ENCODE measurements at regions not wholly inside any gene's neighbourhood (a gene's known extent, or its start where the extent isn't known, plus 50 kb on each side); places are given as distances from the start of the nearest gene placed in this dataset.

DNA sequence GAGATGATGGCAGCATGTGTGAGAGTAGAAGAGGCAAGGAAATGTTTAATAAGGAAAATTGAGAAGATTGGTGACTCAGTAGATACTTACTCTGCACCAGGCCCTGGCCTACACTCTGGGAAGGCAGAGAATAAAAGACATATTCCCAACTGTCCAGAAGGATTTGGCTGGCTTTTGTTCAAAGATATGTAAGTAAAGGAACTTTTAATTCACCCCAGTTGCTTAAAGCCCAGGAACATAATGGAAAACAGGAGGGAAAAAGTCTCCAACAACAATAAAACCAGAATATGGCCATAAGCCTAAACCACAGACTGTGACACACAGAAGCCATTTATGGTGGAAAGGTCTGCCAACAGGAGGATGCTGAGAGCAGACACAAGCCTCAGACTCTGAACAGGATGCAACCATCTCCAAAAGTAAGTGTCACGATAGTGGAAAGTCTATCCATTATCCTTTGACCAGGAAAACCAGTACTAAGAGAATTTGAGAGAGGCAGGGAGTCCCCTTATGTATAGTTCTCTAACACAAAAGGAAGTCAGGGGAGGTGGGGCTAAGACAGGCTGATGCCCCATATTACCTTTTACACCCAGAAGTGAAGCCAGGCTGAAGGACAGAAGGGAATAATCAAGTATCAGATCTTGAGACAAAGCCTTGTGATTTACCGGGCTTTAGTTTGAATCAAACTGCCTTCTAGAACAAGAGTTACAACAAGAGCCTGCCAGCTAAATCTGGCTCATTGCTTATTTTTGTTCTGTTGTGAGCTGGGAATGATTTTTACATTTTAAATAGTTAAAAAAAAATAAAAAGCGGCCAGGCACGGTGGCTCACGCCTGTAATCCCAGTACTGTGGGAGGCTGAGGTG, 169.5 kb upstream of the STARD13 start:
- Histone ChIP-seq H3K27ac (ENCODE audit: low read length) (no peak overlapping the region), H4K20me1 (ENCODE audit: insufficient read depth, low read length) (no peaks in the 10 kb centered on the region), H3K79me2 (ENCODE audit: low read length) (no peaks in the 10 kb centered on the region), H3K27me3 (ENCODE audit: low read depth, low read length) (no peaks in the 10 kb centered on the region), H3K36me3 (replicated peaks; ENCODE audit: low read depth, low read length) (no peaks in the 10 kb centered on the region), H3K4me3 (ENCODE audit: low read length) (no peak overlapping the region), H3K4me1 (ENCODE audit: low read length) (no peaks in the 10 kb centered on the region), H2AFZ (ENCODE audit: low read depth, low read length) (no peak overlapping the region), H3K9ac (ENCODE audit: low read length) (no peak overlapping the region), H3K9me3 (ENCODE audit: insufficient read depth, low read length) (no peaks in the 10 kb centered on the region), H3K4me2 (ENCODE audit: low read length) (no peak overlapping the region)
- TF ChIP-seq, protein P1, sequence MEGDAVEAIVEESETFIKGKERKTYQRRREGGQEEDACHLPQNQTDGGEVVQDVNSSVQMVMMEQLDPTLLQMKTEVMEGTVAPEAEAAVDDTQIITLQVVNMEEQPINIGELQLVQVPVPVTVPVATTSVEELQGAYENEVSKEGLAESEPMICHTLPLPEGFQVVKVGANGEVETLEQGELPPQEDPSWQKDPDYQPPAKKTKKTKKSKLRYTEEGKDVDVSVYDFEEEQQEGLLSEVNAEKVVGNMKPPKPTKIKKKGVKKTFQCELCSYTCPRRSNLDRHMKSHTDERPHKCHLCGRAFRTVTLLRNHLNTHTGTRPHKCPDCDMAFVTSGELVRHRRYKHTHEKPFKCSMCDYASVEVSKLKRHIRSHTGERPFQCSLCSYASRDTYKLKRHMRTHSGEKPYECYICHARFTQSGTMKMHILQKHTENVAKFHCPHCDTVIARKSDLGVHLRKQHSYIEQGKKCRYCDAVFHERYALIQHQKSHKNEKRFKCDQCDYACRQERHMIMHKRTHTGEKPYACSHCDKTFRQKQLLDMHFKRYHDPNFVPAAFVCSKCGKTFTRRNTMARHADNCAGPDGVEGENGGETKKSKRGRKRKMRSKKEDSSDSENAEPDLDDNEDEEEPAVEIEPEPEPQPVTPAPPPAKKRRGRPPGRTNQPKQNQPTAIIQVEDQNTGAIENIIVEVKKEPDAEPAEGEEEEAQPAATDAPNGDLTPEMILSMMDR (IDR thresholded peaks at IDR 0.05; ENCODE audit: low read depth, low read length), result no peak

DNA sequence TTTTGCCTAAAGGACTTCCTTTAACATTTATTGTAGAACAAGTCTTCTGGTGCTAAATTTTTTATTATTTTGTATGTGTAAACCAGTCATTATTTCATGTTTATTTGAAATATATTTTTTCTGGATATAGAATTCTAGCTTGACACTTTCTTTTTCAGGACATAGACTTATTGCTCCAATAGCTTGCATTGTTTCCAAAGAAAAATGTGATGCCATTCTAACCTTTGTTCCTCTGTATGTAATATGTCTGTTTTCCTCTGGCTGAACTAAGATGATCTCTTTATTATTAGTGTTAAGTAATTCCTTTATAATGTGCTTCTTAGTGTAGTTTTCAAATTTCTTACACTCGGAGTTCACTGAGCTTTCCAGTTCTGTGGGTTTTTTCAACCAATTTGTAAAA, 174.1 kb upstream of the STARD13 start:
- no peak overlapping the region for H2AFZ ChIP-seq (ENCODE audit: low read depth, low read length)
- TF ChIP-seq, protein P1 (IDR thresholded peaks at IDR 0.05; ENCODE audit: low read depth, low read length), result no peak
- no peak for TF ChIP-seq EZH2phosphoT487 (IDR thresholded peaks at IDR 0.05; ENCODE audit: low read depth)
- H4K20me1 ChIP-seq (ENCODE audit: insufficient read depth, low read length), result no peaks in the 10 kb centered on the region
- H3K27me3 ChIP-seq (ENCODE audit: low read depth, low read length), result no peaks in the 10 kb centered on the region
- H3K9me3 ChIP-seq (ENCODE audit: insufficient read depth, low read length), result no peaks in the 10 kb centered on the region
- no peak overlapping the region for H3K4me3 ChIP-seq (ENCODE audit: low read length)
- no peaks in the 10 kb centered on the region for H3K4me1 ChIP-seq (ENCODE audit: low read length)
- no peak overlapping the region for H3K4me2 ChIP-seq (ENCODE audit: low read length)
- no peaks in the 10 kb centered on the region for H3K79me2 ChIP-seq (ENCODE audit: low read length)
- no peak overlapping the region for H3K27ac ChIP-seq (ENCODE audit: low read length)
- H3K9ac ChIP-seq (ENCODE audit: low read length), result no peak overlapping the region
- no peaks in the 10 kb centered on the region for H3K36me3 ChIP-seq (replicated peaks; ENCODE audit: low read depth, low read length)

DNA sequence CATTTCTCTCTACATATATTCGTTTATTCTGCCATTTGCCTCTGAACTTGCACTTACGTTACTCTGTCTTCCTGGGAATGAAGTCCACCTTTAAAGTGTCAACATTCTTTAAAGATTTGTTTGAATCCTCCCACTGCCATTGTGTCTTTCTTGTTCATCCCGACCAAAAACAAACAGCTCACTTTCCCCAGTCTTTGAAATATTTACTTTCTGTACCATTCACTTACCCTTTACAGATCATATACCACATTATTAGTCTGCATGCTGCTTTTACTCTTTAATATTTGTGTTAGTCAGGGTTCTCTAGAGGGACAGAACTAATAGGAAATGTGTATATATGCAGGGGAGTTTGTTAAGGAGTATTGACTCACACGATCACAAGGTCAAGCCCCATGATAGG, 176.6 kb upstream of the STARD13 start:
- no peaks in the 10 kb centered on the region for H3K27me3 ChIP-seq (ENCODE audit: low read depth, low read length)
- no peaks in the 10 kb centered on the region for H3K79me2 ChIP-seq (ENCODE audit: low read length)
- H3K4me2 ChIP-seq (ENCODE audit: low read length), result no peak overlapping the region
- TF ChIP-seq, protein P1 (IDR thresholded peaks at IDR 0.05; ENCODE audit: low read depth, low read length), result no peak
- no peak for TF ChIP-seq EZH2phosphoT487 (IDR thresholded peaks at IDR 0.05; ENCODE audit: low read depth)
- H3K9me3 ChIP-seq (ENCODE audit: insufficient read depth, low read length), result no peaks in the 10 kb centered on the region
- no peaks in the 10 kb centered on the region for H4K20me1 ChIP-seq (ENCODE audit: insufficient read depth, low read length)
- no peak overlapping the region for H3K27ac ChIP-seq (ENCODE audit: low read length)
- no peak overlapping the region for H3K4me3 ChIP-seq (ENCODE audit: low read length)
- H3K36me3 ChIP-seq (replicated peaks; ENCODE audit: low read depth, low read length), result no peaks in the 10 kb centered on the region
- H2AFZ ChIP-seq (ENCODE audit: low read depth, low read length), result no peak overlapping the region
- no peak overlapping the region for H3K9ac ChIP-seq (ENCODE audit: low read length)
- H3K4me1 ChIP-seq (ENCODE audit: low read length), result no peaks in the 10 kb centered on the region

DNA sequence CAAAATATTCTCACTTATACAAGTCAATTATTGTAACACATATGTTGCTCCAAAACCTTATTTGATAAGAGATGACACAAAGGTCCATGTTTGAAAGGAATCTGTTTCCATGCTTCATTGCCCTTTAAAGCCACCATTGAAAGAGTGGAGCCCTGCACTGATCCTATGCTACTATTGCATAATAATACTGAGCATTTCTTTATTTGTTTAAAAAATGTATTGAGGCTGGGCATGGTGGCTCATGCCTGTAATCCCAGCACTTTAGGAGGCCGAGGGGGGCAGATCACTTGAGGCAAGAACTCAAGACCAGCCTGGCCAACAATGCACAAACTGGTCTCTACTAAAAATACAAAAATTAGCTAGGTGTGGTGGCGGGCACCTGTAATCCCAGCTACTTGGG, 178.8 kb upstream of the STARD13 start:
- Histone ChIP-seq H3K27ac (ENCODE audit: low read length) (no peak overlapping the region), H3K79me2 (ENCODE audit: low read length) (no peaks in the 10 kb centered on the region), H2AFZ (ENCODE audit: low read depth, low read length) (no peak overlapping the region), H3K4me2 (ENCODE audit: low read length) (no peak overlapping the region), H3K4me1 (ENCODE audit: low read length) (no peaks in the 10 kb centered on the region), H3K27me3 (ENCODE audit: low read depth, low read length) (no peaks in the 10 kb centered on the region), H3K9ac (ENCODE audit: low read length) (no peak overlapping the region), H4K20me1 (ENCODE audit: insufficient read depth, low read length) (no peaks in the 10 kb centered on the region), H3K9me3 (ENCODE audit: insufficient read depth, low read length) (no peaks in the 10 kb centered on the region), H3K4me3 (ENCODE audit: low read length) (no peak overlapping the region), H3K36me3 (replicated peaks; ENCODE audit: low read depth, low read length) (no peaks in the 10 kb centered on the region)
- no peak for TF ChIP-seq EZH2phosphoT487 (IDR thresholded peaks at IDR 0.05; ENCODE audit: low read depth)
- TF ChIP-seq, protein P1 (IDR thresholded peaks at IDR 0.05; ENCODE audit: low read depth, low read length), result no peak
